ENCODE measurements at regions not wholly inside any gene's neighbourhood (a gene's known extent, or its start where the extent isn't known, plus 50 kb on each side); places are given as distances from the start of the nearest gene placed in this dataset.
A peak's percentile ranks its signal among the peaks of the same experiment; 100 is the strongest.
"Not testable (repeated sequence)": the region's sequence is repeated elsewhere in the genome, so short reads cannot be mapped to it uniquely, and the experiment has no call there.

DNA sequence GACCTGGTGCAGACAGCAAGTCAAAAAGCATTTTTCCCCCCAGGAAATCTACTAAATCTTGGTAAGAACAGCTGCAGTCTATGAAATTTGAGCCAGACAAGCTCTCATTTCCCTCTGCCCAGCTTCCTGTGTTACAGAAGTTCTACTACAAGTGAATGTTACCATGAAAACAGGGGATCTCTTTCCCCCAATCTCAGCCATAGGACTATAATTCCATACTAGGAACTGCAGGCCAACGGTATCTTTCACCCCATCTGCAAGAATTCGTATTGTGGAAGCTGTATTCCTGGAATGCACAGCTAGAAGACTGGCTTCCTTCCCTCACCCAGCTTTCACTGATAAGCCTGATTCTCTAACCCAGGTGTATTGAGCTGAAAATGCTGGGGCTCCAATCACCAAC is 1655.4 kb downstream of the BRINP3 start:
- no peak for FAIRE-seq

- FAIRE-seq, result no peak
Observed at GRCh38 chr1:188825471-188825870, 1652.2 kb downstream of the BRINP3 start.

GRCh38 chr1:188826800-188827199 is 1650.9 kb downstream of the BRINP3 start:
- no peak for FAIRE-seq

DNA sequence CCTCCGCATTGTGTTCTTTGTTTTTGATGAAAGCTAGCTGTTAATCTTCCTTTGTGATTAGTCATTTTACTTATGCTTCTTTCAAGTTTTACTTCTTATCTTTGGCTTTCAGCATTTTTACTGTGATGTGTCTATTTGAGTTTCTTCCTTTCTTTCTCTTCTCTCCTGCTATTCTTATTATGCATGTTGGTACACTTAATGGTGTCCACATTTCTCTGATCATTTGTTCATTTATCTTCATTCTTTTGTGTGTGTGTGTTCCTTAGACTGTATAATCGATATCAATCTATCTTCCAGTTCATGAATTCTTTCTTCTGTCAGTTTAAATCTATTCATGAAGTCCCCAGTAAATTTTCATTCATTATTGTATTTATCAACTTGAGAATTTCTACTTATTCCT is 1650.3 kb downstream of the BRINP3 start:
- FAIRE-seq, result no peak

DNA sequence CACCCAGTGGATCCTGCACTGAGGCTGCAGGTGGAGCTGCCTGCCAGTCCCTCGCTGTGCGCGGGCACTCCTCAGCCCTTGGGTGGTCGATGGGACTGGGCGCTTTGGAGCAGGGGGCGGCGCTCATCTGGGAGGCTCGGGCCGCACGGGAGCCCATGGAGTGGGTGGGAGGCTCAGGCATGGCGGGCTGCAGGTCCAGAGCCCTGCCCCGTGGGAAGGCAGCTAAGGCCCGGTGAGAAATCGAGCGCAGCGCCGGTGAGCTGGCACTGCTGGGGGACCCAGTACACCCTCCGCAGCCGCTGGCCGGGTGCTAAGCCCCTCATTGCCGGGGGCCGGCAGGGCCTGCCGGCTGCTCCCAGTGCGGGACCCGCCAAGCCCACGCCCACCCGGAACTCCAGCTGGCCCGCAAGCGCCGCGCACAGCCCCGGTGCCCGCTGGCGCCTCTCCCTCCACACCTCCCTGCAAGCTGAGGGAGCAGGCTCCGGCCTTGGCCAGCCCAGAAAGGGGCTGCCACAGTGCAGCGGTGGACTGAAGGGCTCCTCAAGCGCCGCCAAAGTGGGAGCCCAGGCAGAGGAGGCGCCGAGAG is 1636.5 kb downstream of the BRINP3 start:
- not testable (repeated sequence) for FAIRE-seq

GRCh38 chr1:188846468-188846867 is 1631.2 kb downstream of the BRINP3 start:
- no peak for FAIRE-seq

DNA sequence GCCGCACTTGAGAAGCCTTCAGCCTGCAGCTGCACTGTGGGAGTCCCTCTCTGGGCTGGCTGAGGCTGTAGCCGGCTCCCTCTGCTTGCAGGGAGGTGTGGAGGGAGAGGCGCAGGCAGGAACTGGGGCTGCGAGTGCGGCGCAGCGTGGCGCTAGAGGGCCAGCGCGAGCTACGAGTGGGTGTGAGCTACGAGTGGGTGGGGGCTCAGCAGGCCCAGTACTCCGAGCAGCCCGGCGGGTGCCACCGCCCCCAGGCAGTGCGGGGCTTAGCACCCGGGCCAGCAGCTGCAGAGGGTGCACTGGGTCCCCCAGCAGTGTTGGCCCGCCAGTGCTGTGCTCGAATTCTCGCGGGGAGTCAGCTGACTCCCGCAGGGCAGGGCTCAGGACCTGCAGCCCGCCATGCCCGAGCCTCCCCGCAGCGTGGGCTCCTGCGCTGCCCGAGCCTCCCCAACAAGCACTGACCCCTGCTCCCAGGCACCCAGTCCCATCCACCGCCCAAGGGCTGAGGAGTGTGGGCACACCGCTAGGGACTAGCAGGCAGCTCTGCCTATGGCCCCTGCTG is 1620.1 kb downstream of the BRINP3 start:
- FAIRE-seq, result no peak

DNA sequence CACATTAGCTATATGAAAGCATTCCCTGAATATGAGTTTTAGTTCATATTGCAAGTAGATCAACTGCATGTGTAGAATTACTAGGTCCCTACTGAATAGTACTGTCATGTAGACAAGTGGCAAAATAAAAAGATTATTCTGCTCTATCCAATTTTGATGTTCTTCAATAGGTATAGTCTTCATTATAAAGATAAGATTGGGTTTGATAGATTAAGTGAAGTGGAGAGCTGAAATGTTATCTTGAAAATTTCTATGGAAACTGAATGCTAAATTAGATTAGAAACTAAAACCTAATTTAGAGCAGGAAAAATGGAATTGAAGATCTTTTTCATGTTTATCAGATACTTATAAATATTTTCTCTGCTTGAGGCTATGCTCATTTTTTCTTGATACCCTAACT is 1610.0 kb downstream of the BRINP3 start:
- FAIRE-seq, result no peak

DNA sequence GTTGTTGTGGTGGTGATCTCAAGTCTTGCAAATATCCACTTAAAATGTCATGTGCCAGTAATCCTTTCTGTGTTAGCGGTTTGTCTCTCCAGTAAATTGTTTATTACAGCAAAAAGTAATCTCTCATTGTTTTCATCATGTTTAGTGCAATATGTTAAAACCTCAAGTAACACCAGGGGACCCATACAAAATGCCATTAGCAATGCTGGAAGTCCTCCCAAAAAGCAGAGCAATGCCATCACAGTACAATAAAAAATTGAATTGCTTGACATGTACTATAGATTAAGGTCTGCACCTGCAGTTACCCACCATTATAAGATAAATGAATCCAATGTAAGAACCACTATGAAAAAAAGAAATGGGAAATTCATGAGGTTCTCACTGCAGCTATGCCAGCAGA is 1606.5 kb downstream of the BRINP3 start:
- FAIRE-seq, result no peak

GRCh38 chr1:188872376-188872775 is 1605.3 kb downstream of the BRINP3 start:
- FAIRE-seq, result no peak

DNA sequence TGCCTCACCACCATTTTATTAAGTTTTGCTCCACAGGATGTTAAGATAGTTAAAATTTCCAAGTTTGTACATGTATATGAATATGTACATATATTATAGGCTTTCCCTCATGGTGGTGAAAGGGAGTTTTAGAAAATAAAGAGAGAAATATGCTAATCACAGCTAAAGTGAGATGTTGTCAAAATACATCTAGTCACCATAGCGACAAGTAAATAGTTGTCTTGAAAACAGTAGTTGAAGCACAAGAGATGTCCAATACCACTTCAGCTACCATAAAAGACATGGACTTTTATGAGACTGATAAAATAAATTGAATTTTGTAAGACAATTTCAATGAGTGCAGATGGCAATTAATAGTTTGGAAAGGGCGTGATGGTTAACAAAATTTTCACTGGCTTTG is 1600.0 kb downstream of the BRINP3 start:
- no peak for FAIRE-seq

DNA sequence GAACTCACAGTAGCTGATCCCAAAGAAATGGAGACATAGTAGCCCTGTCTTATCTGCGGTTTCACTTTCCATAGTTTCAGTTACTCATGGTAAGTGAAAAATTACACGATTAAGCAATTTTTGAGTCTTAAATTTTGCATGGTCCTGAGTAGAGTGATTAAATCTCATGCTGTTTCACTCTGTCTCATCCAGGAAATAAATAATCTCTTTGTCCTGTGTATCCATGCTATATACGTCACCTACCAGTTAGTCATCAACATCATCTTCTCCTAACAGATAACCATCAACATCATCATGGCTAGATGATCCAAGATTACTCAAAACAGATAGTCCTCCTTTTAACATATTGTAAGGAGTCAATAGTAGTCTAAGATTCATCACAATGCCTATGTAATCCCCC is 1589.3 kb downstream of the BRINP3 start:
- no peak for FAIRE-seq

- no peak for FAIRE-seq
Observed at GRCh38 chr1:188889166-188889565, 1588.5 kb downstream of the BRINP3 start.

DNA sequence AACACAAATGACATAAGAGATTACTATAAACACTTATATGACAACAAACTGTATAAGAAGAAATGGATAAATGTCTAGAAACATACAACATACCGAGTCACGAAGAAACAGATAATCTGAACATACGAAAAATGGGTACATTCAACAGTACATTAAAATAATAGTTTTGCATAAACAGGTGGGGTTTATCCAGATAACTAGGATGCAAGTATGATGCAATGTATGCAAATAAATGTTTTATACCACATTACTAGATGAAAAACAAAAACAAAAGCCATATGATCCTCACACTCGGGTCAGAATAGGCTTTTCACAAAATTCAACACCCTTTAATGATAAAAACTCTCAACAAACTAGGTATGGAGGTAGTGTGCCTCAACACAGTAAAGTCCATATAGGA is 1585.7 kb downstream of the BRINP3 start:
- FAIRE-seq, result no peak

DNA sequence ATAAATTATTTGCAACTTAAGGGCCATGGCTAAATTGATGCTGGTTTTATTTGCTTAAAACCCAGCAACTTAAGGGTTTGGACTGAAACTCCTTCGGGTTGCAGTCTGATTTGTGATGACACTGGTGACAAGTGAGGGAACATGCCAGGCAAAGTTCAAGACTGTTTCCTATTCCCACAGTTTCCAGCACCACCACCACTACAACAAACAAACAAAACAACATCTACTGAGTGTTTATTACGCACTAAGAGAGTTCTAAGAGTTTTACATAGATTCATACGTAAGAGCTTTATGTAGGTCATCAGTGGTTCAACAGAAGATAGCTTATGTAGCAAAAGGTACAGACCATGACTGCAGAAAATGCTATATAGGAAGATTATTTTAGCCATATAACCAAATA is 1582.1 kb downstream of the BRINP3 start:
- FAIRE-seq, result no peak

- FAIRE-seq, result no peak
Observed at GRCh38 chr1:188903241-188903640, 1574.4 kb downstream of the BRINP3 start.

GRCh38 chr1:188904201-188904600 is 1573.5 kb downstream of the BRINP3 start:
- no peak for FAIRE-seq

DNA sequence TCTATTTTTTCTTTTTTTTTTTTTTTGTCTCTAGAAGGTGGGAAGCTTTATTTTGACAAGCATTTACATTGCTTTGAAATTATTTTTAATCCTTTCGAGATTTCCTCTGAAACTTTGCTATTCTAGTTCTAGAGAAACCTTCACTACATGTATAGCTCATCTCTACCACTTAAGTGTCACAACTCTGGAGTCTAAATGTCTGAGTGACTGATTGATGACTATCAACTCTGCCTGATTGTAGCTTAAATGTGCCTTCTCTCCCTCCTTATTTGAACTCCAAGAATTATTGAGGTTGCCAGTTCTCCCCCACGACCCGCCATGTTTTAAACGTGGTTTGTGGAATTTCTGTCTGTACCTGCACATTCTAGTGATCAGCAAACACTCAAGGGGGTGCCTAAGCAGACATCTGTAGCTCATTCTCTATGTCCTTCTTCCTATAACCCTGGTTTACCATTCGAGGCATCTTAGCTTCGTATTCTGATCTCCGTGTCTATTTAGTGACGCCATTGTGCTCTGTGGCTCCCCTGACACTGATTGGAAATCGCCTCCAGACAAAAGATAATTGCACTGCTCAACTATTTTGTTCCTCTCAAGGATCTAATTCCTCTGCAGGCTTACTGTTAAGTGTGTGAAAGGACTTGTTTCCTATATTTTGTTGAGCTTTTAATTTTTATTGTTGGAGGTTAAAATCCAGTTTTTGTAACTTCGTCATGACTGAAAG is 1570.6 kb downstream of the BRINP3 start:
- FAIRE-seq, result no peak

DNA sequence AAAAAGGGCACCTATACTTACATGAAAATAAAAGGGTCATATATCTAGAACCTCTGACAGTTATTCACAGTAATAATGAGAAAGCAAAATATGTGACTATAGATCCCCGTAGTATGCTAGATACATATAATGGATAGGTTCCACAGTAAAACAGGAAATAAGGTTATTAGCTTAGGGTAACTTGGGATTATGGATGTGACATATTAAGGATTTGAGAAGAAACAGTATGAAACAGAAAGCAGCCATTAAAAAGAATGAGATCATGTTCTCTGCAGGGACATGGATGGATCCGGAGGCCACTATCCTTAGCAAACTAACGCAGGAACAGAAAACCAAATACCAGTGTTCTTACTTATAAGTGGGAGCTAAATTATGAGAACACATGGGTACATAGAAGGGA is 1547.3 kb downstream of the BRINP3 start:
- FAIRE-seq, result no peak

DNA sequence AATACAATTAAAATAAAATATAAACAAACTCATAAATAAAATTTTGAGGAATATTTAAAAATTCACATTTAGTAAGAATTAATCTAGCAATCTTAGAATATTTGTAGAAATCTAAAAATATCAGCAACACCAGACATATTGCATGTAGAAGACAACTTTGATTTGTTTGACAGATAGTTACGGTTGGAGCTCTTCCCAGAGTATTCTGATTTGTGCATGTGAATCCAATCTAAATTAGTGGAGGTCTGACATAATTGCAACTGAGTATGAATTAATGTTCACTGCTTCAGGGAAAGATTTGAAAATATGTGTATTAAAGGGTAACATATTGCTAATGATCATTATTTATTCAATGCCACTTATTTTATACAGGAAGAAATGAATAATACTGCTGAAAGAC is 1546.2 kb downstream of the BRINP3 start:
- FAIRE-seq, result peak; percentile 79

GRCh38 chr1:188937965-188938551 is 1539.6 kb downstream of the BRINP3 start:
- FAIRE-seq, result no peak

DNA sequence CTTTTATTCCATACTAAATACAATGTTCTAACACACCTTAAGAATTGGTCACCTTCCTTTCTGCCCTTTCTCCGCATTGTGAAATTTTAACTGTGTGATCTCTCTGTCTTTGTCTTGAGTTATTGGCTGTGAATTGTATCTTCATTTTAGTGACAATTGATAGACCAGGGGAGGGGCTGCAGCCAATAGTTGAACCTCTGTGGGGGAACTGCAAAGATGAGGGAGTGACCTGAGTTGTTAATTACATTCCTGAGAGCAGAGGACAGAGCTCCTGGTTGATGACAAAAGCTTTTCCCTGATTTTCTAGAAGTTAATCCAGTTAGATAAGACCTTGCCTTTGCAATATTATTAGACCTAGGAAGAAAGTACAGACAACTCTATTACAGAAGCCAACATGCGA is 1535.7 kb downstream of the BRINP3 start:
- no peak for FAIRE-seq

DNA sequence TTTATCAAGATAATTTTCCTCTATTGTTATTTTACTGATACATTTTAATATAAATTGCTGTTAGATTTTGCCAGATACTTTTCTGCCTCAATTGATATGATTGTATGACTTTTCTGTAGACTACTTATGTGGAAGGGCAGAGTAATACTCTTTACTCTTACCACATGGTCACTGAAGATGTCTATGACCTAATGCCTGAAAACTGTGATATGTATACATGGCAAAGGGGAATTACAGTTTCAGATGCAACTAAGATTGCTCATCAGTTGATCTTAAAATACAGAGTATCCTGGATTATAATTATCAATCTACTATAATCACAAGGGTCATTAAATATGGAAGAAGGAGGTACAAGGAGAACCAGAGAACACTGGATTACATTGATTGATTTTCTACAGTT is 1528.0 kb downstream of the BRINP3 start:
- FAIRE-seq, result no peak

DNA sequence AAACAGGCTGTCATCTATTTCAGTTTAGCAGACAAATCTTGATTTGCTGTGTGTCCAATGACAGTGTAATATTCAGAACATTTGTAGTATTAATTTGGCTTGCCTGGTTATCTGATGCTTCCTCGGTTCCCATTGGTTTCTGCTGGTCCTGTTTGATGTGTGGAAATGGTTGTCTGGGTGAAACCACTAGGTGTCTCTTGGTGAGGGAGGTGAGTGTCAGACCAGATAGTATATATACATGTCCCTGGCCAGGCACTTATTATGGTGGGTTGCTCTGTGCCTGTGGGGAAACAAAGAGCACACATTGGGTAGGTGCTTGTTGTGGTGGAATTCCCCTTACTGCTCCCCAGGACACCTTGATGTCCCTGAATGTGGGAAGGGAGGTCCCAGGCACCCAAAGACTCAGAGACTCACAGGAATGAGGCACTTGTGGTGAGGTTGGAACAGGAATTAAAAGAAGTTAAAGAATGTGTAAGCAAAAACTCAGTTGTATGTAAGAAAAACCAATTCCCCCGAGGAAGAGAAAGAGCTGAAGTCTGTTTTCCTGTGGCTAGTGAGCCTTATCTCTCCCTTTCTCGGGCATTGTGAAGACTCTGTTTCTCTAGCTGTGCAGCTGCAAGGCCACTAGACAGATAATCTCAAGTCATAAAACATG is 1519.1 kb downstream of the BRINP3 start:
- FAIRE-seq, result no peak
